ENCODE measurements at regions not wholly inside any gene's neighbourhood (a gene's known extent, or its start where the extent isn't known, plus 50 kb on each side); places are given as distances from the start of the nearest gene placed in this dataset.

- intact Hi-C loops (cut with micrococcal nuclease) = no loop called here
- H4K20me1 ChIP-seq (ENCODE audit: insufficient read depth, low read length) = no peaks in the 10 kb centered on the region
- peak; percentile 21 to 59 (median 33) for DNase-seq
- 82% methylated on average over 3 of the region's 12 CpGs for WGBS (ENCODE audit: insufficient coverage)
- Mint-ChIP-seq H3K27me3 (ENCODE audit: low read depth in 3 of 3) (peaks cover 0 to 2% (median 1%) of the 10 kb centered on the region in 3 donors), H3K4me3 (peak overlapping the region in 1 of 2 donors; percentile 56), H3K27ac (peak overlapping the region in 5 of 7 donors; percentile 16 to 85 (median 68)), H3K9me3 (peaks cover 0 to 3% (median 0%) of the 10 kb centered on the region in 7 donors), H3K36me3 (no peaks in the 10 kb centered on the region), H3K4me1 (peaks cover 37% of the 10 kb centered on the region)
- no peaks in the 10 kb centered on the region for H3K27me3 ChIP-seq (ENCODE audit: control insufficient read depth in 2 of 2, insufficient read depth in 2 of 2, low read length in 2 of 2)
- no peak overlapping the region for H3K4me2 ChIP-seq (replicated peaks; ENCODE audit: extremely low read depth, low read length, poor library complexity, severe bottlenecking)
- H3K4me1 ChIP-seq (ENCODE audit: control insufficient read depth in 1 of 2, insufficient read depth in 2 of 2, low read length in 2 of 2) = peaks cover 27% of the 10 kb centered on the region in 2 donors
- H3K36me3 ChIP-seq (replicated peaks in 1 of 2; ENCODE audit: control insufficient read depth in 1 of 2, insufficient read depth in 2 of 2, low read length in 2 of 2) = no peaks in the 10 kb centered on the region
- H3K79me2 ChIP-seq (ENCODE audit: insufficient read depth, low read length) = no peaks in the 10 kb centered on the region
- H3K4me3 ChIP-seq (replicated peaks in 1 of 3; ENCODE audit: low read depth in 2 of 3, low read length in 3 of 3) = no peak overlapping the region
- no peak overlapping the region for H3K9ac ChIP-seq (ENCODE audit: insufficient read depth, low read length, poor library complexity, severe bottlenecking)
- TF ChIP-seq, protein P1, sequence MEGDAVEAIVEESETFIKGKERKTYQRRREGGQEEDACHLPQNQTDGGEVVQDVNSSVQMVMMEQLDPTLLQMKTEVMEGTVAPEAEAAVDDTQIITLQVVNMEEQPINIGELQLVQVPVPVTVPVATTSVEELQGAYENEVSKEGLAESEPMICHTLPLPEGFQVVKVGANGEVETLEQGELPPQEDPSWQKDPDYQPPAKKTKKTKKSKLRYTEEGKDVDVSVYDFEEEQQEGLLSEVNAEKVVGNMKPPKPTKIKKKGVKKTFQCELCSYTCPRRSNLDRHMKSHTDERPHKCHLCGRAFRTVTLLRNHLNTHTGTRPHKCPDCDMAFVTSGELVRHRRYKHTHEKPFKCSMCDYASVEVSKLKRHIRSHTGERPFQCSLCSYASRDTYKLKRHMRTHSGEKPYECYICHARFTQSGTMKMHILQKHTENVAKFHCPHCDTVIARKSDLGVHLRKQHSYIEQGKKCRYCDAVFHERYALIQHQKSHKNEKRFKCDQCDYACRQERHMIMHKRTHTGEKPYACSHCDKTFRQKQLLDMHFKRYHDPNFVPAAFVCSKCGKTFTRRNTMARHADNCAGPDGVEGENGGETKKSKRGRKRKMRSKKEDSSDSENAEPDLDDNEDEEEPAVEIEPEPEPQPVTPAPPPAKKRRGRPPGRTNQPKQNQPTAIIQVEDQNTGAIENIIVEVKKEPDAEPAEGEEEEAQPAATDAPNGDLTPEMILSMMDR (IDR thresholded peaks at IDR 0.05) = no peak
- peak overlapping the region; percentile 43 for H2AFZ ChIP-seq (ENCODE audit: insufficient read depth, low read depth, low read length, poor library complexity, severe bottlenecking)
- H3K27ac ChIP-seq (ENCODE audit: low read depth in 1 of 2, low read length in 2 of 2) = peak overlapping the region in 1 of 2 donors; percentile 45
- no peaks in the 10 kb centered on the region for H3K9me3 ChIP-seq (replicated peaks in 1 of 2; ENCODE audit: control insufficient read depth in 1 of 2, insufficient read depth in 1 of 2, low read length in 2 of 2)
Measured at GRCh38 chr1:229164836-229165735, 105.8 kb upstream of the RAB4A start.

DNA sequence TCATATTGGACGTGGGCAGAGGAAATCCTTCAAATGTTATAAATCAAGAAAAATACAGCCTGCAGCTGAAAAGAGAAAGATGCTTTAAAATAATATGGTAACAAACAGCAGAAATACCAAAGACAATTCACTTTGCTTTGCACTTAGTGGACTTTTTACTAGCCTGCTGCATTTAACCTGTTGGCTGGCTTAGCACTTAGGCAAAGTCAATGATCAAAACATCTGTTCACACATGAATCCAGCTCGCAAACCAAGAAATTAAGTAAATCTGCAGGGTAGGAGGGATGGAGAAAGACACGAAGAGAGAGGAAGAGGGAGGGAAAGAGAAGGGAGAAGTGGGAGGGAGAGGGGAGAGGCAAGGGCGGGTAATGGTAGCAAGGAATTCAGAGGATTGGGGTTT is 103.6 kb upstream of the RAB4A start:
- no CpG with 5 or more reads among the region's 4 CpGs for WGBS (ENCODE audit: insufficient coverage)
- Histone ChIP-seq H3K4me2 (replicated peaks; ENCODE audit: extremely low read depth, low read length, poor library complexity, severe bottlenecking) (no peak overlapping the region), H3K27me3 (ENCODE audit: control insufficient read depth in 2 of 2, insufficient read depth in 2 of 2, low read length in 2 of 2) (no peaks in the 10 kb centered on the region), H4K20me1 (ENCODE audit: insufficient read depth, low read length) (no peaks in the 10 kb centered on the region), H3K4me1 (ENCODE audit: control insufficient read depth in 1 of 2, insufficient read depth in 2 of 2, low read length in 2 of 2) (peaks cover 21% of the 10 kb centered on the region in 2 donors), H3K4me3 (replicated peaks in 1 of 3; ENCODE audit: low read depth in 2 of 3, low read length in 3 of 3) (no peak overlapping the region), H3K9me3 (replicated peaks in 1 of 2; ENCODE audit: control insufficient read depth in 1 of 2, insufficient read depth in 1 of 2, low read length in 2 of 2) (no peaks in the 10 kb centered on the region), H3K79me2 (ENCODE audit: insufficient read depth, low read length) (no peaks in the 10 kb centered on the region), H3K27ac (ENCODE audit: low read depth in 1 of 2, low read length in 2 of 2) (no peak overlapping the region), H3K9ac (ENCODE audit: insufficient read depth, low read length, poor library complexity, severe bottlenecking) (no peak overlapping the region), H3K36me3 (replicated peaks in 1 of 2; ENCODE audit: control insufficient read depth in 1 of 2, insufficient read depth in 2 of 2, low read length in 2 of 2) (no peaks in the 10 kb centered on the region), H2AFZ (ENCODE audit: insufficient read depth, low read depth, low read length, poor library complexity, severe bottlenecking) (no peak overlapping the region)
- peaks cover 0 to 3% (median 0%) of the 10 kb centered on the region in 7 donors for H3K9me3 Mint-ChIP-seq
- DNase-seq = no peak
- H3K36me3 Mint-ChIP-seq = no peaks in the 10 kb centered on the region
- intact Hi-C loops (cut with micrococcal nuclease) = no loop called here
- H3K27me3 Mint-ChIP-seq (ENCODE audit: low read depth in 3 of 3) = peaks cover 0 to 2% (median 0%) of the 10 kb centered on the region in 3 donors
- H3K27ac Mint-ChIP-seq = no peak overlapping the region
- TF ChIP-seq, protein P1 (IDR thresholded peaks at IDR 0.05) = no peak
- peaks cover 32% of the 10 kb centered on the region for H3K4me1 Mint-ChIP-seq
- H3K4me3 Mint-ChIP-seq = no peak overlapping the region

Measured in CD14-positive monocyte (primary cell).